HG02610 (cell line): ENCODE measurements at regions not wholly inside any gene's neighbourhood (a gene's known extent, or its start where the extent isn't known, plus 50 kb on each side); places are given as distances from the start of the nearest gene placed in this dataset.

Experiments
- ATAC-seq: cut with Tn5 transposase; IDR thresholded peaks from one replicate; pipeline ENCODE4 v1.9.1; 2021; ENCODE audit warnings: mild to moderate bottlenecking, moderate library complexity; ENCODE audit not compliant: unreplicated experiment

DNA sequence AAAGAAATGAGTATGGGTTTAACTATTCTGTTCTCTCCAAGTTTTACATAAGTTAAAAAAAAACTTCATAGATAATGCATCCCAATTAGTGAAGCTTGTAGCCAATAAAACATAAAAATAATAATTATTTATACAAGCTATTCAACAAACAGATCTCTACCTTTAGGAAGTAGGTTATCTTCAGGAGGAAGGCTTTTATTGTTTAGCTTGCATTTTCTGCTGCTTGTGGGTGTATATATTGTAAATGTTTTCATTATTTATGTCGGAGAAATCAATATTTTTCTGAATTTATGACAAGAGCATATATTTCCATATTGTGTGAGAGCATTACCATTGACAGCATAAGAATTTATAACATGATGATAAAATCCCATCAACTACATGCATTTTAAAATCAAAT is 208.3 kb downstream of the TRAM1L1 start:
- no peak for ATAC-seq

DNA sequence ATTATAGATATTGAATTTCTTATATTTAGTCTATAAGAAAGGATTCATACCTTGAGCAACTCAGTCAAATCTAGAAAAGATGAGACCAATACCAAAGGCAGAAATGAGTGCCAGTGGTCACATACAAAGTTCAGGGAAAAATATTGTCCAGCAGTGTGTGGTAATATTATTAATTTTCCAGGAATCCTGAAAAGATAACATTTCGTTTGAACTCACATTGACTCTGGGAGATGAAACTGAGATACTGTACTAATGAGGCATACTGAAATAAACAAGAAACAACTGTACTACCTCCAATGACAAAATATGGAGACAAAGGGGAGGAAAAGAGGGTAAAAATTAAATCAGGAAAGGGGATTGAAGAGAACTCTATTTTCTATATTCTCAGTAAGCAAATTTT is 212.4 kb downstream of the TRAM1L1 start:
- ATAC-seq, result no peak

DNA sequence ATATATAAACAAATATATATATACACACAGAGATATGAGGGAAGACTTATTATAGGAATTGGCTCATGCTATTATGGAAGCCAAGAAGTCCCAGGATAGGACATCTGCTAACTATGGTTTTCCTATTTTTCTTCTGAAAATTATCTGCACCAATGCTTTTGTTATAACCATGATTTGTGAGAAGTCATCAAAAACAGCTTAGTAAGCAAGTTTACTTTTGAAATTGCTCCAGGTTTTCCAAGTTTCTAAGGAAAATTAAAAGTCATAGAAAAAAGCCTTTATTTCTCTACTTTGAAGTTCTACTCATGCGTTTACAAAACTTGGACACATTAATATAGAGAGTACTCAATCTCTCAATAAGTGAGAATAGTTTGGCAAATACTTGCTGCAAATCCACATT is 213.1 kb downstream of the TRAM1L1 start:
- ATAC-seq, result no peak

DNA sequence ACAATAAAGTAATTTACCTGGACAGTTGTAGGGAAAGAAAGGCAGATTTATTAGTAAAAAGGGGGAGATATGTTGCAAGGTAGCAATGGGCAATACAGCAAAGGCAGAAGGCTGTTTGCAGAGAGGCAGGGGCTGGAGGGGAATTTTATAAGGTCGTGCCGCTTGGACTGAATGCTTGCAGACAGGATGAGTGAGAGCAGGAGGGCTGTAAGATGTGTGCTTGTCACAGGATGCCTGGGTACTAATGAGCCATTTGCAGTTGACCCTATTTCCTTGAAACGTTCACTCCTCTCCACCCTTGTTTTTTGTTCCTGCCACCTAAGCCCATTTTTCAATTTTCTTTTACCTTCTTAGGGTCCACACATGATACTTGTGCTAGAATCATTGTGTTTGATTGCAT is 214.7 kb downstream of the TRAM1L1 start:
- no peak for ATAC-seq

DNA sequence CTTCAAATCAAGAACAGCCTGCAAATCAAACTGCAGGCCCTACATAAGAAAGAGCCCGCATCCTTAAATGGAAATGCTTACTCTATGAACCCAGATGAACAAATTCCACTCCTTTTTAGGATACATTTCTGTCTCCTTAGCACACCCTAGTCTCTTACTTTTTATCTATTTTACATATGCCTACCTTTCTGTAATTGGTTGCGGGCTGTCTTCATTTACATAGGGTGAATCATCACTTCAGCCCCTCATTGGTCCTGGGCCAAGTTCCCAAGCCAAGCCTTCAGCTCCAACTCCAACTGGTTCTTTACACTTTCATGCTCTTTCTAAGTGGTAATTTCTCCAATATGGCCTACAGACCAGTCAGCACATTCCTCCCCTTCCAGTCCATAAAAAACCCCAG is 219.3 kb downstream of the TRAM1L1 start:
- ATAC-seq, result no peak

DNA sequence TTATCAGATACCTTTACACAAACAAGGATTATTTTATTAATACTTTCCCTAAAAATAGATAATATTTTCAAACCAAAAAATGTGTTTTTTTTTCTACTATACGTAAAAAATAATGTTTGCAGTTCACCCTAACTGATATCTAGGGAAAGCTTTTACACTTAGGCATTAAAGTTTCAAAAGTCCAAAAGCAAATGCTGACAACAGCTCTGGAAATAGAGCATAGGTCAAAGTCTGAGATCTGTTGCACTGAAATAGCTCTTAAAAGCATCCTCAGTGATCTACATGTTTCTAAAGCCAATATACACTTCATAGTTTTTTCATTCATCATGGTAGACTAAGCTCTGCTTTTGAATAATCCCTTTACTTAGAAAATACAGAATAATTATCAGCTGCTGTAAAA is 222.8 kb downstream of the TRAM1L1 start:
- ATAC-seq, result no peak

DNA sequence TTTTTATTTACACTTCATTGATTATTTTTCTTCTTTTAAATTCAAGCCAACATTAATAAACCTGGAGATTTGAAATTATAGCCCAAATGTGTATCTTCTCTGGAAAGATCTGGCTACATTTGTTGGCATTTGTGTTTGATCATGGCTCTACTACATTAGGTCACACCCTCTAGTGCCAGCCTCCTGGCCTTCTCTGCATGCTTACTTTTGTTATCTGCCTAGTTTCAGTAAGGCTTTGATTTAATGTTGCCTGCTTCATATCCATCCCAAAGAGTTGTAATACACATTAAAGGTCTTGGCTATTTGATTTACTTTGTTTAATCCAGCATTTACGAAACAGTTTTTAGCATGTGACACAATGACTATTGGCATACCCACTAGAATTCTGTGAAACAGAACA is 224.5 kb downstream of the TRAM1L1 start:
- no peak for ATAC-seq

DNA sequence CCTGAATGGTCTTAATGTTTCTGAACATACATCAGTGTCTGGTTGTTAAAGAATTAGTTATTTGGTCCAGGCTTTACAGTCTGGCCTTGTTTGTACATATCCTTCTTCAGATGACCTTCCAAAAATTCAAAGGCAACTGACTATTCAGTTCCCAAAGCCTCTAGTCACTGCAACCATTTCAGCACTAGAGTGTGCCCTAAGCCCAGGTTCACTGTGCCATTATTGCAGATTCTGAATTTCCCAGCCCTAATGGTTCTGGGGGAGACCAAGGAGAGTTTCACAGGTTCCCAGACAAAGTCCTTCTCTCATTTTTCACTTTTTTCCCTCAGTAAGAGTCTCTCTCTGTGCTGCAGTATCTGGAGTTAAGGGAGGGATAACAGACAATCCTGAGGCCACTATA is 235.8 kb downstream of the TRAM1L1 start:
- no peak for ATAC-seq

DNA sequence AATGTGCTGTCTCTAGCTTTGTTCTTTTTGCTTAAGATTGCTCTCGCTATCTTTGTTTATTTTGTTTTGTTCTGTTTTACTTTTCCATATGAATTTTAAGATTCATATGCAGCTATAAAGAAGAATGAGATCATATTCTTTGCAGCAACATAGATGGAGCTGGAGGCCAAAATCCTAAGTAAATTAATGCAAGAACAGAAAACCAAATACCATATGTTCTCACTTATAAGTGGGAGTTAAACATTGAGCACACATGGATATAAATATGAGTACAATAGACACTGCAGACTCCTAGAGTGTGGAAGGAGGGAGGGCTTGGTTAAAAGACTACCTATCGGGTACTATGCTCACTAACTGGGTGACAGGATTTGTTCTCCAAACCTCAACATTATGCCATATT is 237.8 kb downstream of the TRAM1L1 start:
- ATAC-seq, result no peak

DNA sequence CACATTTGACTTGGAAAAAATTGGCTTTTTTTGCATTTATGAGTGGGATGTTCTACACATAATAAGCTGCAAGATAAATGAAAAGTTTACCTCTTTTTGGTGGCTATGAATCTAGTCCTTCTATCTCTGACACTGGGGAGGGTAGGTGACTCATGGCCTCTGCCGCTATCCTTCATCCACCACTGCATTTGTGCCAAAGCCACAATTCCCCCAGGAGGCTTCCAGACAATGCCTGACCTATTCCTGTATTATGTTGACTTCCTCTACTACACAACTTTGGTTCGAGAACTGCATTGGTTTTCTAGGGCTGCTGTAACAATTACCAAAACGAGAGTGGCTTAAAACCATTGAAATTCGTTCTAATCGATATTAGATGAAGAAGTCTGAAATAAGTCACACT is 245.6 kb downstream of the TRAM1L1 start:
- no peak for ATAC-seq

DNA sequence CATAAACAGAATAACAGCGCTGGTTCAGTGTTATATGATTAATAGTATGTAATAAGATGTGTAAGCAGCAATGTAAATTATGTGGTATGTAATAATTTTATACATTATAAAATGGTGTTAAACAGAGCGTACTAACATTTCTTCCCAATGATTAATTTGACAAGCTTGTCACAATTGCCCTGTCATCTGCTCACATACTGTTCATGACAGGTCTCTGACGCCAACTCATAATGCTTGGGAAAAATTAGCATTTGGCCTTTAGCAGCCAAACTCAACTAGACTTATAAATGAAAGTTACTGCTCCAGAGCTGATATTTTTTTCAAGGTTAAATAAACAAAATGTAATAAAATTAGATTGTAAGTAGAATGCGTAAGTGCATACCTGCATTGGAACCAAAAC is 246.8 kb downstream of the TRAM1L1 start:
- ATAC-seq, result no peak

DNA sequence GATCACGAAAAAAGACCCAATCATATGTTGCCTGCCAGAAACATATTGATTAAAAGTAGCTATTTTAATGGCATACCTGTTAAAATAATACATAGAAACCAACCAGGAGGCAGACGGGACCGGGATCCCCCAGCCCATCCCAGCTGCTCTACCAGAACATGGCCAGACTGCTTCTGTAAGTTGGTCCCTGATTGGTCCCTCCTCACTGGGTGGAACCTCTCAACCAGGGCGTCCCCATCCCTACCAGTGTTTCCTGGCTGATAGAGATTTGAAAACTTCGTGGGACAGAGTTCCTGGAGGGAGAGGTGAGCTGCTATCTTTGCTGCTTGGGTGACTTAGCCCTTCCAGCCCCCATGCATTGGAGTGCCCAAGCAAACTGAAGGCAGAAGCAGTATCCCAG is 256.2 kb downstream of the TRAM1L1 start:
- no peak for ATAC-seq

DNA sequence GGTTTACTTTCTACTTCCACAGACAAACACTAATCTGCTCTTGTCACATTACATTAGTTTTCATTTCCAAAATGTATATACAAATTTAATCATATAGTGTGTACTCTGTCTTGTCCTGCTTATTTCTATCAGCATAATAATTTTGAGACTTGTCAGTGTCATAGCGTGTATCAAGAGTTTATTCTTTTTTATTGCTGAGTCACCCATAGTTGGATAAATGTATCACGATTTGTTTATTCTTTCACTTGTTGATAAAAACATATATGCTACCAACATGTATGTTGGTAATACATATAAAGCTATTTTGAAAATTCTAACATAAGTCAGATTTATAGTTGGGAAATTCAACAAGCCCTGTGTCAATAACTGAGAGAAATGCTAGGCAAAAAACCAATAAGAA is 261.2 kb downstream of the TRAM1L1 start:
- no peak for ATAC-seq

DNA sequence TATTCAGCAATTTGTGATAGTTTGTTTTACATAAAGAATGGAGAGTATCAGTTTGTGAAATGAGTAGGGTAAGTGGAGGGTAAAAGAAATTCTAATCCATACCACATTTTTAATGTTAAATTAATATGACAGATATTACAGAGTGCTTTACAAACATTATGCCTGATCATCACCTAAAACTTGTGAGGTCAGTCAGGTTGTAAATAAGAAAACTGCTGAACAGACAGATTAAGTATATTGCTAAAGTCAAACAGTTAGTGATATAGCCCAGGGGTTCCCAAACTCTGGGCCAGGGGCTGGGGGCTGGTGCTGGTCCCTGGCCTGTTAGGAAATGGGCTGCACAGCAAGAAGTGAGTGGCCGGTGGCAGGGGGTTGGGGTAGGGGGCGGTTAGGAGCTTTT is 273.6 kb downstream of the TRAM1L1 start:
- no peak for ATAC-seq

DNA sequence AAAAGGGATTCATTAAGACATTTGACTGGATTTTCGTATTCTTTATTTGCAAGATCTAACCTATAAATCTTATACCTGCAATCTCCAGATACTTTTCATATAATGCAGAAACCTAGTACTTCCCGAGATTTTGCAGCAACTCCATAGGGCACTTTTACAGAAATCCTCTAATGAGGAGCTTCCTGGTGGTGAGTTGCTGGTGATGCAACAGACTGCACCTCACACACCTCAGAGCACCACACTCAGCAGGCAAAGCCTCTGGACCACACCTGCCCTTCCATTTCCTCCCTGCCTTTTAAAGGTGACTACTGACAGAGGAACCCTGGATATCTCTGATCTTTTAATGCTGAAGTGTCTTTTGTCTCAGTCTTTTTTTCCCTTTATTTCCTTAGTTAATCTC is 289.4 kb downstream of the TRAM1L1 start:
- no peak for ATAC-seq

DNA sequence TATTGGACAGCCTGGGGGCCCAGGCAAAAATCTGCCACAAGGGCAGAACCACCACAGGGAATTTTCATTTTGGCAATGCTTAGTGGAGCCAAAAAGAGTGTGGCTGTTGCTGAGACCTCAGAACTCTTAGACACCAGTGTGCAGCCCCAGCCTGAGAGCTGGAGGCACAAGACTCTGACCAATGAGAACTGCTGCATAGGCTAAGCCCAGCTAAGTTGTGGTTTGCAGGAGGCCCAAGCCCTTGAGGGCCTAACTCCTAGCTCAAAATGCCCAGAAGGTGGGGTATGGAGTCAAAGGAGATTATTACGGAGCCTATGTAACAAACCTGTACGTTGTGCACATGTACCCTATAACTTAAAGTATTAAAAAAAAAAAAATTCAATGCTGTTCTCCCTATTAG is 296.7 kb downstream of the TRAM1L1 start:
- ATAC-seq, result no peak

DNA sequence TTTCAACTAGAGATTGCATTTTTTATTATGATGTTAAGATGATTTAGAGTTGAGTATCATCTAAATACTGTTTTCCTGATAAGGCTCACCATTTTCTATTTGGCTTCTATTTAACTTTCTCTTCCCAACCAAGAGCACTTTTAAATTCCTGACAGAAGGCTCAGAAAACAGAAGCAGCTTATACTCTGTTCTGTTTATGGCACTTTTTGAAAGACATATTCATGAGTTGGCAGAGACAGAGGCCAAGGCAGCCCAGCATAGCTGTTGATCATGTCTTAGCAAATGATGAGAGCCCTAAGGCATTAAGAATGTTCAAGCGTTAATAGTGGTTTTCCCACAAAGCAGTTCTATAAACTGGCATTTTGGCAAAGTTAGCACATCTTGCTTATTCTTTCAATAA is 330.3 kb downstream of the TRAM1L1 start:
- no peak for ATAC-seq

DNA sequence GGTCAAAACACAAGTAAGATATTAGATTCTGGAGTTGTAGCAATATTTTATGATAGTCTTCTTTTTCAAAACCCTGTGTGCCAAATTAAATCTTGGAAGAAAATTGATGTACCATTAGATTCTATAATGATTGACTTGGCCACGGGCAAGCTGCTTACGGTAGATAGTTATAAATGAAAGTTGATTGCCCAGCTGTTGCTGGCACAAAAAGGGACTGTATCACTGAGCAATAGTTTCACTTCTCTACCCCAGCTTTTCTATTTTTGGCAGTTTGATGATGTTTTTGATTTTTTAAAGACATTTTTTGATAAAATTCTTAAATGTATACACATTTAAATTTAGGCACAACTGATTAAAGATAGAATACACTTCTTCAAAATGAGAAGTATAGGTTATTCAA is 333.3 kb downstream of the TRAM1L1 start:
- no peak for ATAC-seq

DNA sequence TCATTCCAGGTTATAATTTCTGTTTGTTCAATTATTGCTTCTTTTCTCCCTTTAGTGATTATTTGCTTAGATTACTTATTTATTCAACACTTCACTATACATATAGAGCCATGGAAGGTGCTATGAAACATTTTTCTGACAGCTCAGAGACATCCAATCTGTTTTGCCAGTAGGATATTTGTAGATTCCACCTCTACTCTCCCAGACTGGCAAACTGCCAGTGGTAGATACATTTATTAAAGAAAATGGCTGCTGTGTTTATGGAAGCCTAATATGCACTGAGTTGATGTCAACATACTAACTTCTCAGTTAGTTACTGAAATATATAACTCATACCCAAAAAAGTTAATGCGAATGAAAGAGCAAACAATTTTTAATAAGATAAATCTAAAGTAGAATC is 348.6 kb downstream of the TRAM1L1 start:
- no peak for ATAC-seq

DNA sequence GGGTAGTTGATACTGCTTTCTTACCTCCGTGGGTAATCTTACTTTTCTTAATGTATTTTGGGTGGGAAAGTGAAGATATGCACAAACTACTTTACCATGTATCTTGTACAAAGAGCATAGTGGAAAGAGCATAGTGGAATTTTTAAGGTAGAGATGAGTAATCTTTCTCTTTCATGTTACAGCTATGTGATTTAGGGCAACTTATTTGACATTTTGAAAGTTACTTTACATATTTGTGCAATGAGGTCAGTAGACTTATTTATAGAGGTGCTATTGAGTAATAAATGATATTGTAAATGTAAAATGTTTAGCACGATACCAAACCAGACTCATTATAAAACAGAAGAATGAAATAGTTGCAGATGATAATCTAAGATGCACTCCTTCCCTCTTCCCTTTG is 351.2 kb downstream of the TRAM1L1 start:
- ATAC-seq, result peak; percentile 83

DNA sequence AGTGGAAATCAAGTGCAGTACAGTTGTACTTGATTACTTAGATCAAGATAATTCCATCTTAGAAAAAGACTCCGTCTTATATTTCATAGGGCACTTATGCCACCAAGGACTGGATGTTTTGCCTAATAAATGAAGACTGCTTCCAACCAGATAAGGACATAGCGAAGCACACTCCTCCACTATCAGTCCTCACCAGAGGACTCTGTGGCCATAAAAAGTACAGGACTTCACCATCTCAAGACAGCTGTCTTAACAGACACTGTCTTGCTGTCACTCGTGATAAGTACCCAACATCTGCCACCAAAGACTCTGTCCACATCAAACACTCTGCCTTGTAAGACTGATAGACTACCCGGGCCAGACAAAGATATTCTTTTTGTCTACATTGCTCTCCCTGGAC is 352.0 kb downstream of the TRAM1L1 start:
- no peak for ATAC-seq

DNA sequence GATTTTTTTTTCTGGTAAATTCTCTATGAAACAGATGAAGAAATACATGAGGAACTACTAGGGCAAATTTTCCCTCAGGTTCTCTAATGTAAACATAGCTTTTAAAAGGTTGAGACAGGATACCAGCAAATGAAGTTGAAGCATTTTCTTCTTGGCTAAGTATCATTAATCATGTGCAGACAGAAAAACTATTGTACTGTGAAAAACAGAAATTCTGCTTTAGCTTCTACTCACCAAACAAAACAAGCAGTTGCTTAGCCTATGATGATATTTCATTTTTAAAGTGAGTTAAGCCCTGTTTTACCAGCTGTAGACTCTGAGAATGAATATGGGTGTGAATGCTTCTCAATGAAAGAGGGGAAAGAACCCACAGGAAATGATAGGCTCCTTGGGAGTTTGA is 358.9 kb downstream of the TRAM1L1 start:
- ATAC-seq, result no peak

DNA sequence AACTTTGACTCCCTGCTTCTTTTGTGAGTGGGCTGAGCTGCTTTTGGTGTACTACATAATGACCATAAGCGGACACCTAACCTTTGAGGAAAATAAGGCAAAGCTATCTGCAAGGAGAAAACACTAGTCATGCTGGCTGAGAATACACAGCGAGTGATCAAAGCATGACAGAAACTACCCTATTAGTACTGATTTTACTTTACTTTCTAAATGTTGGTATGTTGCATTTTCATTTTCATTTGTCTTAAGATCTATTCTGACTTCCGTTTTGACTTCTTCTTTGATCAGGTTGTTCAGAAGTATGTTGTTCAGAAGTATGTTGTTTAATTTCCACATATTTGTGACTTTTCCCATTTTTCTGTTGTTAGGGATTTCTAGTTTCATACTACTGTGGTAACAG is 361.1 kb downstream of the TRAM1L1 start:
- peak; percentile 100 for ATAC-seq

DNA sequence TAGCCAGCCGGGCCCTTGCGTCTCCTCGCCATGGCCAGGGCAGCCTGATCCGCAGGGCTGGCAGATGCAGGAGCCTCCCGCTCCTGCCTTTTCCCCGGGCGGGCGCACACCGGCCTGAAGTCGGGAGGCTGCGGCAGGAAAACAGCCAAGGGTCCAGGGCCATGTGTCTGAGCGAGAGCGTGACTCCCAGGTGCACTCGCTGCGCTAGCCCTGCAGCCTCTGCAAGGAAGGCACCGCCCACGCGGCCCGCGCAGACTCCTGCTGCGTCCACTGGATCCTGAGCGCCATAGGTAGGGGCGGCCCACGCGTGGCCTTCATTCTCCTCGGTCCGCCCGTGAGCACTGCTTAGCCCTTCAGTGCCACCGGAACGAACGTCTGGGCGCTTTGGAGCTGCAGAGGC is 379.9 kb downstream of the TRAM1L1 start:
- ATAC-seq, result no peak
